ENCODE measurements at regions not wholly inside any gene's neighbourhood (a gene's known extent, or its start where the extent isn't known, plus 50 kb on each side); places are given as distances from the start of the nearest gene placed in this dataset.

DNA sequence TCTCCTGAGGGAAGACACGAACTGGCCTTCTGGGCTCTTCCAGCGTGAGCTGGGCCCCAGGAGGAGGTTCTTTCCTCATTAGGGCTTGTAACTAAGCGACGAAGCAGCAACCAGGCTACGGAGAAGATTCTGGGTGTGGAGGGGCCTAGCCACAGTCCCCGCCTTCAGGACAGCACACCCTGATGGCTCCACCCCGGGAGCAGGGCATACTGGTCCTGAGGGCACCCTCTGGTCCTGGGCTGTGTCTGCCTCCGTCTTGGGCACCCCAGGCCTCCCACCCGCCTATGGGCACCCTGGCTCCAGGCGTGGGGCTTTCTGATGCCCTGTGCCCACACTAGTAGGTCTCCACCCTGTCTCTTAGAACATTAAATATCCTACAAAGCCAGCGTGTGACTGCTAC lies 136.4 kb downstream of the OLFM1 start:
- ATAC-seq, result no peak
- TF ChIP-seq ZFP3 (CRISPR knock-in tag; IDR thresholded peaks at IDR 0.05) (no peak), ESRRG (CRISPR knock-in tag; IDR thresholded peaks at IDR 0.05) (no peak), SNAI2 (CRISPR knock-in tag; IDR thresholded peaks at IDR 0.05) (no peak), OSR1 (CRISPR knock-in tag; IDR thresholded peaks at IDR 0.05) (no peak), GLIS3 (CRISPR knock-in tag; IDR thresholded peaks at IDR 0.05) (no peak), ZNF8 (CRISPR knock-in tag; IDR thresholded peaks at IDR 0.05) (no peak), BACH2 (CRISPR knock-in tag; IDR thresholded peaks at IDR 0.05; ENCODE audit: borderline replicate concordance) (no peak), RARB (CRISPR knock-in tag; IDR thresholded peaks at IDR 0.05) (no peak)

DNA sequence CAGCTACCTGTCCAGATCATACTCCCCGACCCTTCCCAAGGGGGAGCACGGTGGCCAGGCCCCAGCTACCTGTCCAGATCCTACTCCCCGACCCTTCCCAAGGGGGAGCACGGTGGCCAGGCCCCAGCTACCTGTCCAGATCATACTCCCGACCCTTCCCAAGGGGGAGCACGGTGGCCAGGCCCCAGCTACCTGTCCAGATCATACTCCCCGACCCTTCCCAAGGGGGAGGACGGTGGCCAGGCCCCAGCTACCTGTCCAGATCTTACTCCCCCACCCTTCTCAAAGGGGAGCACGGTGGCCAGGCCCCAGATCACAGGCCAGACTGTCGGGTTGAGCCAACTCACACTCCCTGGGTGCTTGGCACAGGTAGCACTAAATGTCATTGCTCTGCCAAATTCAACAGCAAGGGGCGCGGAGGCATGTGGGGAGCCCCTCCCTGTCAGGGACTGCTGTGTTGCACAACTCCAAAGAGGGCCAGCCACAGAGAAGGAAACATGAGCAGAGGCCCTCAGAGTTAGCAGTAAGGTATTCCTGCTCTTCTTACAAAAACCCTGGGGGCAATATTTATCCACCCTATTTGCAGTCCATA lies 136.9 kb downstream of the OLFM1 start:
- TF ChIP-seq ZNF565 (CRISPR knock-in tag; conservative IDR thresholded peaks at IDR 0.05; ENCODE audit: low read depth), result no peak
- no peak for TF ChIP-seq PPARA (CRISPR knock-in tag; IDR thresholded peaks at IDR 0.05; ENCODE audit: borderline replicate concordance)
- TF ChIP-seq, protein P1, sequence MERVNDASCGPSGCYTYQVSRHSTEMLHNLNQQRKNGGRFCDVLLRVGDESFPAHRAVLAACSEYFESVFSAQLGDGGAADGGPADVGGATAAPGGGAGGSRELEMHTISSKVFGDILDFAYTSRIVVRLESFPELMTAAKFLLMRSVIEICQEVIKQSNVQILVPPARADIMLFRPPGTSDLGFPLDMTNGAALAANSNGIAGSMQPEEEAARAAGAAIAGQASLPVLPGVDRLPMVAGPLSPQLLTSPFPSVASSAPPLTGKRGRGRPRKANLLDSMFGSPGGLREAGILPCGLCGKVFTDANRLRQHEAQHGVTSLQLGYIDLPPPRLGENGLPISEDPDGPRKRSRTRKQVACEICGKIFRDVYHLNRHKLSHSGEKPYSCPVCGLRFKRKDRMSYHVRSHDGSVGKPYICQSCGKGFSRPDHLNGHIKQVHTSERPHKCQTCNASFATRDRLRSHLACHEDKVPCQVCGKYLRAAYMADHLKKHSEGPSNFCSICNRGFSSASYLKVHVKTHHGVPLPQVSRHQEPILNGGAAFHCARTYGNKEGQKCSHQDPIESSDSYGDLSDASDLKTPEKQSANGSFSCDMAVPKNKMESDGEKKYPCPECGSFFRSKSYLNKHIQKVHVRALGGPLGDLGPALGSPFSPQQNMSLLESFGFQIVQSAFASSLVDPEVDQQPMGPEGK (CRISPR knock-in tag; IDR thresholded peaks at IDR 0.05; ENCODE audit: borderline replicate concordance), result no peak
- TF ChIP-seq RARB (CRISPR knock-in tag; IDR thresholded peaks at IDR 0.05), result no peak
- ATAC-seq, result no peak

DNA sequence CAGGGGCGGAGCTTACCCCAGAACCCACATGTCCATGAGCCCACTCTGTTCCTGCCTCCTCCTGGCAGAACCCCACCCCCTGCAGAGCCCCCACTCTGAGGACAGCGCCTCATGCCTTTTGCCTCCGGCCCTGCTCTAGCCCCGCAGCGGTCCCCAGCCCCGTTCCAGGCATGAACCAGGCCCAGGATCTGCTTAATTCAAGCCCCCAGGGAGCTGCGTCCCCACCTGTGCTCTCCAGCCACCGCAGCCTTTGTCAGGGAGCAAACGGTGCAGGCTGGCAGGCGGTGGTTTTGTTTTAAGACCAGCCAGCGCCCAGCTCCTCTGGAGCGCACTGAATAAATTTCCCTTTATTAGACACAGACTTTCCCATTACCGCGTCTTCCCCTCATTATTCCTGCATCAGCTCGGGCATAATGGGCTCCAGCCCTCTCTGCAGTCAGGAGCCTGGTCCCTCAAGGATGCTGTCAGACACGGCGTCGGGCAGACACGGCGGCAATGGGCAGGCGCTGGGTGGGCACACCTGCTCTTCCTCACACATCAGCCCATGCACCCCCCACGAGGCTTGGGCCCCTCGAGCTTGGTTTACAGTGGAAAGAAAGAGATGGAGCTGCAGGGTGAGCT lies 137.6 kb downstream of the OLFM1 start:
- TF ChIP-seq, protein P1 (CRISPR knock-in tag; IDR thresholded peaks at IDR 0.05; ENCODE audit: borderline replicate concordance), result no peak
- TF ChIP-seq, protein P2, sequence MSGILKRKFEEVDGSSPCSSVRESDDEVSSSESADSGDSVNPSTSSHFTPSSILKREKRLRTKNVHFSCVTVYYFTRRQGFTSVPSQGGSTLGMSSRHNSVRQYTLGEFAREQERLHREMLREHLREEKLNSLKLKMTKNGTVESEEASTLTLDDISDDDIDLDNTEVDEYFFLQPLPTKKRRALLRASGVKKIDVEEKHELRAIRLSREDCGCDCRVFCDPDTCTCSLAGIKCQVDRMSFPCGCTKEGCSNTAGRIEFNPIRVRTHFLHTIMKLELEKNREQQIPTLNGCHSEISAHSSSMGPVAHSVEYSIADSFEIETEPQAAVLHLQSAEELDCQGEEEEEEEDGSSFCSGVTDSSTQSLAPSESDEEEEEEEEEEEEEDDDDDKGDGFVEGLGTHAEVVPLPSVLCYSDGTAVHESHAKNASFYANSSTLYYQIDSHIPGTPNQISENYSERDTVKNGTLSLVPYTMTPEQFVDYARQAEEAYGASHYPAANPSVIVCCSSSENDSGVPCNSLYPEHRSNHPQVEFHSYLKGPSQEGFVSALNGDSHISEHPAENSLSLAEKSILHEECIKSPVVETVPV (CRISPR knock-in tag; IDR thresholded peaks at IDR 0.05), result no peak
- TF ChIP-seq RARB (CRISPR knock-in tag; IDR thresholded peaks at IDR 0.05) (no peak), CSDC2 (CRISPR knock-in tag; IDR thresholded peaks at IDR 0.05) (no peak), GLIS3 (CRISPR knock-in tag; IDR thresholded peaks at IDR 0.05) (no peak), ZC3H10 (CRISPR knock-in tag; IDR thresholded peaks at IDR 0.05) (no peak), OSR1 (CRISPR knock-in tag; IDR thresholded peaks at IDR 0.05) (no peak), TCF4 (CRISPR knock-in tag; IDR thresholded peaks at IDR 0.05; ENCODE audit: borderline replicate concordance) (no peak), ZNF565 (CRISPR knock-in tag; conservative IDR thresholded peaks at IDR 0.05; ENCODE audit: low read depth) (no peak), ESRRG (CRISPR knock-in tag; IDR thresholded peaks at IDR 0.05) (no peak), TOX (CRISPR knock-in tag; IDR thresholded peaks at IDR 0.05; ENCODE audit: borderline replicate concordance) (no peak), SNAI2 (CRISPR knock-in tag; IDR thresholded peaks at IDR 0.05) (no peak), ARNTL (CRISPR knock-in tag; IDR thresholded peaks at IDR 0.05; ENCODE audit: borderline replicate concordance, low read depth) (no peak)
- TF ChIP-seq, protein P3, sequence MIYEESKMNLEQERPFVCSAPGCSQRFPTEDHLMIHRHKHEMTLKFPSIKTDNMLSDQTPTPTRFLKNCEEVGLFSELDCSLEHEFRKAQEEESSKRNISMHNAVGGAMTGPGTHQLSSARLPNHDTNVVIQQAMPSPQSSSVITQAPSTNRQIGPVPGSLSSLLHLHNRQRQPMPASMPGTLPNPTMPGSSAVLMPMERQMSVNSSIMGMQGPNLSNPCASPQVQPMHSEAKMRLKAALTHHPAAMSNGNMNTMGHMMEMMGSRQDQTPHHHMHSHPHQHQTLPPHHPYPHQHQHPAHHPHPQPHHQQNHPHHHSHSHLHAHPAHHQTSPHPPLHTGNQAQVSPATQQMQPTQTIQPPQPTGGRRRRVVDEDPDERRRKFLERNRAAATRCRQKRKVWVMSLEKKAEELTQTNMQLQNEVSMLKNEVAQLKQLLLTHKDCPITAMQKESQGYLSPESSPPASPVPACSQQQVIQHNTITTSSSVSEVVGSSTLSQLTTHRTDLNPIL (CRISPR knock-in tag; IDR thresholded peaks at IDR 0.05; ENCODE audit: low read depth), result no peak
- TF ChIP-seq, protein P4, sequence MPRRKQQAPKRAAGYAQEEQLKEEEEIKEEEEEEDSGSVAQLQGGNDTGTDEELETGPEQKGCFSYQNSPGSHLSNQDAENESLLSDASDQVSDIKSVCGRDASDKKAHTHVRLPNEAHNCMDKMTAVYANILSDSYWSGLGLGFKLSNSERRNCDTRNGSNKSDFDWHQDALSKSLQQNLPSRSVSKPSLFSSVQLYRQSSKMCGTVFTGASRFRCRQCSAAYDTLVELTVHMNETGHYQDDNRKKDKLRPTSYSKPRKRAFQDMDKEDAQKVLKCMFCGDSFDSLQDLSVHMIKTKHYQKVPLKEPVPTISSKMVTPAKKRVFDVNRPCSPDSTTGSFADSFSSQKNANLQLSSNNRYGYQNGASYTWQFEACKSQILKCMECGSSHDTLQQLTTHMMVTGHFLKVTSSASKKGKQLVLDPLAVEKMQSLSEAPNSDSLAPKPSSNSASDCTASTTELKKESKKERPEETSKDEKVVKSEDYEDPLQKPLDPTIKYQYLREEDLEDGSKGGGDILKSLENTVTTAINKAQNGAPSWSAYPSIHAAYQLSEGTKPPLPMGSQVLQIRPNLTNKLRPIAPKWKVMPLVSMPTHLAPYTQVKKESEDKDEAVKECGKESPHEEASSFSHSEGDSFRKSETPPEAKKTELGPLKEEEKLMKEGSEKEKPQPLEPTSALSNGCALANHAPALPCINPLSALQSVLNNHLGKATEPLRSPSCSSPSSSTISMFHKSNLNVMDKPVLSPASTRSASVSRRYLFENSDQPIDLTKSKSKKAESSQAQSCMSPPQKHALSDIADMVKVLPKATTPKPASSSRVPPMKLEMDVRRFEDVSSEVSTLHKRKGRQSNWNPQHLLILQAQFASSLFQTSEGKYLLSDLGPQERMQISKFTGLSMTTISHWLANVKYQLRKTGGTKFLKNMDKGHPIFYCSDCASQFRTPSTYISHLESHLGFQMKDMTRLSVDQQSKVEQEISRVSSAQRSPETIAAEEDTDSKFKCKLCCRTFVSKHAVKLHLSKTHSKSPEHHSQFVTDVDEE (CRISPR knock-in tag; IDR thresholded peaks at IDR 0.05), result no peak
- TF ChIP-seq, protein P5, sequence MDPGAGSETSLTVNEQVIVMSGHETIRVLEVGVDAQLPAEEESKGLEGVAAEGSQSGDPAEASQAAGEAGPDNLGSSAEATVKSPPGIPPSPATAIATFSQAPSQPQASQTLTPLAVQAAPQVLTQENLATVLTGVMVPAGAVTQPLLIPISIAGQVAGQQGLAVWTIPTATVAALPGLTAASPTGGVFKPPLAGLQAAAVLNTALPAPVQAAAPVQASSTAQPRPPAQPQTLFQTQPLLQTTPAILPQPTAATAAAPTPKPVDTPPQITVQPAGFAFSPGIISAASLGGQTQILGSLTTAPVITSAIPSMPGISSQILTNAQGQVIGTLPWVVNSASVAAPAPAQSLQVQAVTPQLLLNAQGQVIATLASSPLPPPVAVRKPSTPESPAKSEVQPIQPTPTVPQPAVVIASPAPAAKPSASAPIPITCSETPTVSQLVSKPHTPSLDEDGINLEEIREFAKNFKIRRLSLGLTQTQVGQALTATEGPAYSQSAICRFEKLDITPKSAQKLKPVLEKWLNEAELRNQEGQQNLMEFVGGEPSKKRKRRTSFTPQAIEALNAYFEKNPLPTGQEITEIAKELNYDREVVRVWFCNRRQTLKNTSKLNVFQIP (CRISPR knock-in tag; IDR thresholded peaks at IDR 0.05; ENCODE audit: borderline replicate concordance, low read depth), result no peak
- ATAC-seq, result no peak

Measured in SK-N-SH treated with all-trans-retinoic acid at 6 μM for 48 hours (cell line).